GM19438 (cell line): ENCODE measurements at regions not wholly inside any gene's neighbourhood (a gene's known extent, or its start where the extent isn't known, plus 50 kb on each side); places are given as distances from the start of the nearest gene placed in this dataset.

ENCODE experiments used
- ATAC-seq: cut with Tn5 transposase; IDR thresholded peaks from one replicate; pipeline ENCODE4 v1.9.1; 2021; ENCODE audit warnings: low read depth; ENCODE audit not compliant: unreplicated experiment

DNA sequence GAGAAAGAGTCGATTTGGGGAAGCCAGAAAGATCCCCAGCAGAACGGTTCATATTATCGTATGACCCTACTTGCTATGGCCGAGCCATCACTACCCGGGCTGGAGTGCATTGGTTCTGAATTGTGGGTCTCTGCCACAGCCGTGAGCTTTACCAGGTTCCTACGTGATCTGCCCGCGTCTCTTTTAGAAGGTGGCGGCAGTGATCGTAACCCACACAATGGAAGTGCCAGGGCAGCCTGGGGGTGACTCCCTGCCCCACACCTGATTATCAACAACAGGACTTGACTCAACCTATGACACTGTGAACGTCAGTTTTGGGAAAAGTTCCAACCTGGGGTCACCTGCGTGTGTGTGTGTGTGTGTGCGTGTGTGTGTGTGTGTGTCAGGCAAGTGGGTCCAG, 90.8 kb downstream of the SHOX start:
- no peak for ATAC-seq

DNA sequence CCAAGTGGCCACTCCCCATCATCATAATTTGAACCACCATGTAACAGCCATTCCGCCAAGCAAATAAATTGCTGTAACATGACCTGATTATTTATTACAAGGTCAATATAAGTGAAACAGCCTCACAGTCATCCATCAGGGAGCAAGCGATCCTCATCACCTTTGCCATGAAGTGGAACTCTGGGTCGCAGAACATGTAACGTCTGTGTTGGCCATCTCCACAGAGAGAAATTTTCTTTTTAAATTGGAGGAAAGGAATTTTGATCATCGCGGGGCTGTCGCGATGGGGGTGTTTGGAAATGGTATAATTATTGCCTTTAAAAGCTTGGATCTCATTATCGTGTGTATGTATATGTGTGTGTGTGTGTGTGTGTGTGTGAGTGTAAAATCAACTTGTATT, 90.2 kb downstream of the SHOX start:
- ATAC-seq = no peak

DNA sequence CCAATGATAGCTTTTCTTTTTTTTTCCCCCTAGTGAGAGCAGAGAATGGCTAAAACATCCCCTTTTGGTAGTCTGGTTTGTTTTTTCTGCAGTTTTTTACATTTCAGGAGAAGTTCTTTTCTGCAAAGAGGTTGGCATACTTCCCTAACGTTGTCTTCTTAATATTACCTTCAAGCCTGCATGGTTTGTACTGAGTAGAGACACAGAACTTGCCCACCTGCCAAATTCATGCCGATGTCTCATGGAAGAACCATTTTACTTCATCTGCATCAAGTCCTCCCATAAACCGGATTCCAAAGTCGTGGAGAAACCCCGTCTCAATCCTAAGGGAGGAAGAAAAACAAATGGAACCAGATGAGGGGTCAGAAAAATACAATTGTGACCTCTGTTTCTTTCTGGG, 89.7 kb downstream of the SHOX start:
- no peak for ATAC-seq

DNA sequence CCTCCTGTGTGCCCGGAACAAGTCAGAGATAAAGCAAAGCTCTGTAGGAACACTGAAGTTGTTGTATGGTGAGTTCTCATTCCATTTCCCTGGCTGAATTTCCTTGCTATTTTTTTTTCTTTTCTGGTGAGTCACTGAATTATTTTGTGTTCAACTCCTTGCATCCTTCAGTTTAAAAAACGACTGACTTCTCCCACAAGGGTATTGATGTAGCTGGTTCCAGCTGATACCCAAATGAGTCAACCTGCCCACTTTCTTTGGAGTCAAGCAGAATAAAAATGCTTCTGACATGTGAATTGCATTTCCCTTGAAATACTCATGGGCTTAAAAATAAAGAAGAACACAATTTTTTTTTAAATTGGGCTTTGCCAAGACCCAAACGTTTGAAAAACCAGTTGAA, 85.5 kb downstream of the SHOX start:
- ATAC-seq = no peak

DNA sequence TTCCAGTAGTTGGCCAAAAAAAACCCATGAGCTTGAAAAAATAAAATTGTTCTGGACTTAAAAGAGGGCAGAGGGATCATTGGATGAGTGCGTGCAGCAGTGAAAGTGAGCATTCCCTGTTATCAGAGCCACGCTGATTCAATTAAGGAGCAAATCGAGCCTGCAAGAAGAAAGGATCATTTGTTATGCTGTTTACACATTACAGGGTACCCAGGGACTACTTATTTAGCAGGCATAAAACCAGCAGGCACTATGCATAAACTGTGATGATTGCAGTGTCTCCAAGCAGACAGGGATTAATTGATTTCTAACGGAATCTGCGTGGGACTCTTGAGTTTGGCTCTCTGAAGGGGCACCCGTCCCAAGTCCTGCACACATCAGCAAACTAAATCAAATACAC, 83.5 kb downstream of the SHOX start:
- no peak for ATAC-seq
